NCI-H1105 treated with DMSO at 0.1 percent for 48 hours (cell line): ENCODE measurements at regions not wholly inside any gene's neighbourhood (a gene's known extent, or its start where the extent isn't known, plus 50 kb on each side); places are given as distances from the start of the nearest gene placed in this dataset.

ENCODE experiments used
- DNase-seq: peaks from one replicate; lab custom pipeline; 2025; lab: John Stamatoyannopoulos, UW

GRCh38 chr4:128483816-128484215 is 196.2 kb upstream of the PGRMC2 start:
- DNase-seq, result no peak

- no peak for DNase-seq
Observed at GRCh38 chr4:128483041-128483440, 195.4 kb upstream of the PGRMC2 start.

- DNase-seq, result no peak
Observed at GRCh38 chr4:128481752-128482480, 194.3 kb upstream of the PGRMC2 start.

GRCh38 chr4:128480945-128481344 is 193.3 kb upstream of the PGRMC2 start:
- DNase-seq, result no peak

- DNase-seq, result no peak
Observed at GRCh38 chr4:128477540-128477939, 189.9 kb upstream of the PGRMC2 start.

GRCh38 chr4:128475597-128475996 is 188.0 kb upstream of the PGRMC2 start:
- no peak for DNase-seq

- DNase-seq, result no peak
Observed at GRCh38 chr4:128471576-128471975, 184.0 kb upstream of the PGRMC2 start.

GRCh38 chr4:128470492-128471053 is 183.0 kb upstream of the PGRMC2 start:
- no peak for DNase-seq

GRCh38 chr4:128468123-128468989 is 180.7 kb upstream of the PGRMC2 start:
- peak; percentile 22 for DNase-seq

- no peak for DNase-seq
Observed at GRCh38 chr4:128465523-128465922, 177.9 kb upstream of the PGRMC2 start.

GRCh38 chr4:128463006-128463405 is 175.4 kb upstream of the PGRMC2 start:
- DNase-seq, result no peak

GRCh38 chr4:128462103-128462783 is 174.6 kb upstream of the PGRMC2 start:
- no peak for DNase-seq

GRCh38 chr4:128461291-128462102 is 173.9 kb upstream of the PGRMC2 start:
- DNase-seq, result no peak

GRCh38 chr4:128459547-128459946 is 171.9 kb upstream of the PGRMC2 start:
- no peak for DNase-seq

GRCh38 chr4:128458816-128459215 is 171.2 kb upstream of the PGRMC2 start:
- no peak for DNase-seq

GRCh38 chr4:128457726-128458125 is 170.1 kb upstream of the PGRMC2 start:
- DNase-seq, result no peak

- no peak for DNase-seq
Observed at GRCh38 chr4:128456171-128456570, 168.6 kb upstream of the PGRMC2 start.

- DNase-seq, result no peak
Observed at GRCh38 chr4:128455480-128455879, 167.9 kb upstream of the PGRMC2 start.

GRCh38 chr4:128454881-128455280 is 167.3 kb upstream of the PGRMC2 start:
- no peak for DNase-seq

GRCh38 chr4:128454281-128454871 is 166.8 kb upstream of the PGRMC2 start:
- peak; percentile 73 for DNase-seq

- no peak for DNase-seq
Observed at GRCh38 chr4:128452415-128452814, 164.8 kb upstream of the PGRMC2 start.
